NCI-H526 (cell line): ENCODE measurements at regions not wholly inside any gene's neighbourhood (a gene's known extent, or its start where the extent isn't known, plus 50 kb on each side); places are given as distances from the start of the nearest gene placed in this dataset.
"Not testable (repeated sequence)": the region's sequence is repeated elsewhere in the genome, so short reads cannot be mapped to it uniquely, and the experiment has no call there.

Source experiments
- DNase-seq, 2 experiments: peaks; one replicate each; lab custom pipeline; 2025; lab: John Stamatoyannopoulos, UW

- peak; percentile 29 to 70 for DNase-seq
Observed at GRCh38 chr15:81939604-81940440, 106.0 kb downstream of the MEX3B start.

- no peak for DNase-seq
Observed at GRCh38 chr15:81937189-81937588, 108.6 kb downstream of the MEX3B start.

GRCh38 chr15:81930582-81931369, 115.0 kb downstream of the MEX3B start:
- DNase-seq: no peak

GRCh38 chr15:81929557-81929956, 116.3 kb downstream of the MEX3B start:
- DNase-seq: no peak

GRCh38 chr15:81926981-81927380, 118.8 kb downstream of the MEX3B start:
- DNase-seq: no peak

GRCh38 chr15:81924729-81925128, 121.1 kb downstream of the MEX3B start:
- no peak for DNase-seq

- no peak for DNase-seq
Observed at GRCh38 chr15:81923561-81924350, 122.1 kb downstream of the MEX3B start.

- no peak for DNase-seq
Observed at GRCh38 chr15:81922143-81922542, 123.7 kb downstream of the MEX3B start.

- DNase-seq: no peak
Observed at GRCh38 chr15:81921163-81921562, 124.7 kb downstream of the MEX3B start.

GRCh38 chr15:81918767-81919166, 127.1 kb downstream of the MEX3B start:
- not testable (repeated sequence) for DNase-seq

- no peak for DNase-seq
Observed at GRCh38 chr15:81916451-81916850, 129.4 kb downstream of the MEX3B start.

- no peak for DNase-seq
Observed at GRCh38 chr15:81915990-81916389, 129.8 kb downstream of the MEX3B start.

GRCh38 chr15:81914734-81915256, 131.0 kb downstream of the MEX3B start:
- DNase-seq: no peak

- no peak for DNase-seq
Observed at GRCh38 chr15:81914333-81914732, 131.5 kb downstream of the MEX3B start.

- no peak for DNase-seq
Observed at GRCh38 chr15:81911022-81911971, 134.5 kb downstream of the MEX3B start.

GRCh38 chr15:81910355-81911021, 135.3 kb downstream of the MEX3B start:
- no peak for DNase-seq

GRCh38 chr15:81909011-81909358, 136.8 kb downstream of the MEX3B start:
- DNase-seq: no peak

GRCh38 chr15:81908111-81908510, 137.7 kb downstream of the MEX3B start:
- no peak for DNase-seq

- no peak for DNase-seq
Observed at GRCh38 chr15:81907521-81907920, 138.3 kb downstream of the MEX3B start.

GRCh38 chr15:81905889-81906288, 139.9 kb downstream of the MEX3B start:
- DNase-seq: no peak

- DNase-seq: no peak
Observed at GRCh38 chr15:81901319-81901718, 144.5 kb downstream of the MEX3B start.
